Right lobe of liver (tissue), 6 donors: ENCODE measurements at regions not wholly inside any gene's neighbourhood (a gene's known extent, or its start where the extent isn't known, plus 50 kb on each side); places are given as distances from the start of the nearest gene placed in this dataset.

Source experiments
- ATAC-seq, 4 donors: fragments of 200-7000 bp; cut with Tn5 transposase; one replicate each; pipeline ENCODE4 v1.9.1; 2020; ENCODE audit warnings: mild to moderate bottlenecking in 4 of 4, moderate library complexity in 4 of 4
- DNase-seq, 3 donors: peaks; one replicate each; pipeline ENCODE4 v3.0.0-alpha.2; 2020
- H3K27ac ChIP-seq, 3 donors: fragments of 200-600 bp; one replicate each; pipeline ENCODE4 v1.8.0; 2022
- H3K27me3 ChIP-seq, 2 donors: fragments of 200-600 bp; one replicate each; pipeline ENCODE4 v1.8.0; 2022
- H3K36me3 ChIP-seq, 4 donors: fragments of 200-600 bp; sonication (generic) in 1 of 4; one replicate each; pipeline versions ENCODE4 v1.5.1 to v1.8.0; 2017 to 2022; ENCODE audit warnings: control low read depth in 1 of 4
- H3K4me1 ChIP-seq, 4 donors: fragments of 200-600 bp; sonication (generic) in 1 of 4; one replicate each; pipeline versions ENCODE4 v1.5.1 to v1.8.0; 2017 to 2022; ENCODE audit warnings: control low read depth in 1 of 4
- H3K4me3 ChIP-seq, 3 donors: fragments of 200-600 bp; one replicate each; pipeline ENCODE4 v1.8.0; 2022
- H3K9me3 ChIP-seq, 4 donors: fragments of 200-600 bp; sonication (generic) in 1 of 4; one replicate each; pipeline versions ENCODE4 v1.5.1 to v1.8.0; 2017 to 2022; ENCODE audit warnings: control low read depth in 1 of 4
- CTCF ChIP-seq, 4 donors: fragments of 200-600 bp in 3 of 4; fragments of 450-650 bp in 1 of 4; IDR thresholded peaks; one replicate each; pipeline versions ENCODE4 v1.5.1 to v1.8.0; 2016 to 2022; ENCODE audit warnings: antibody characterized with exemption in 4 of 4, mild to moderate bottlenecking in 2 of 4
- POLR2A ChIP-seq: fragments of 450-650 bp; IDR thresholded peaks from one replicate; pipeline ENCODE4 v1.6.1; 2017; ENCODE audit warnings: antibody characterized with exemption, mild to moderate bottlenecking
- WGBS: methylation state at CpG from one replicate; pipeline ENCODE4 v1.1.6; 2018; ENCODE audit warnings: low coverage, low lambda C conversion rate; ENCODE audit not compliant: insufficient coverage; ENCODE audit errors: missing lambda C conversion rate; 5-methylcytosine and 5-hydroxymethylcytosine counted together
- intact Hi-C, 2 donors: fragments of 100-400 bp; cut with DNase I; formaldehyde crosslinking; loops; one replicate each; pipeline versions ENCODE4 v1.11.2 to v1.14.1; 2022
- donor health status: DM: no; HTN: yes; CAD: no.
- donor health status: DM: no; HTN: no; CAD: no.
- donor health status: DM: no; HTN: no; CAD: no.
- donor health status: DM: no; HTN: yes; CAD: no.
- donor health status: DM: no; HTN: yes; CAD: no.

GRCh38 chr6:90428514-90428913 is 131.9 kb upstream of the BACH2 start:
- intact Hi-C loops, result no loop called here
- Histone ChIP-seq H3K27me3 (no peaks in the 10 kb centered on the region), H3K36me3 (no peaks in the 10 kb centered on the region), H3K4me1 (no peaks in the 10 kb centered on the region), H3K27ac (no peak overlapping the region), H3K9me3 (no peaks in the 10 kb centered on the region), H3K4me3 (no peak overlapping the region)
- DNase-seq, result no peak
- ATAC-seq, result no peak
- TF ChIP-seq POLR2A (no peak), CTCF (IDR thresholded peaks at IDR 0.05) (no peak)
- 50% methylated on average over 1 of the region's 1 CpG for WGBS

- H3K9me3 ChIP-seq, result no peaks in the 10 kb centered on the region
- no peak for DNase-seq
- H3K27me3 ChIP-seq, result no peaks in the 10 kb centered on the region
- no peak for ATAC-seq
- WGBS, result 55% methylated on average over 5 of the region's 5 CpGs
- H3K4me3 ChIP-seq, result no peak overlapping the region
- H3K27ac ChIP-seq, result no peak overlapping the region
- H3K36me3 ChIP-seq, result no peaks in the 10 kb centered on the region
- TF ChIP-seq POLR2A (no peak), CTCF (IDR thresholded peaks at IDR 0.05) (no peak)
- H3K4me1 ChIP-seq, result no peaks in the 10 kb centered on the region
- intact Hi-C loops, result no loop called here
Observed at GRCh38 chr6:90425161-90425641, 128.6 kb upstream of the BACH2 start.

GRCh38 chr6:90424580-90424979 is 127.9 kb upstream of the BACH2 start:
- no peaks in the 10 kb centered on the region for H3K36me3 ChIP-seq
- no peaks in the 10 kb centered on the region for H3K9me3 ChIP-seq
- DNase-seq, result no peak
- no peak for ATAC-seq
- TF ChIP-seq POLR2A, result no peak
- no peak for TF ChIP-seq CTCF (IDR thresholded peaks at IDR 0.05)
- no peaks in the 10 kb centered on the region for H3K27me3 ChIP-seq
- no peak overlapping the region for H3K27ac ChIP-seq
- intact Hi-C loops, result no loop called here
- H3K4me1 ChIP-seq, result no peaks in the 10 kb centered on the region
- no peak overlapping the region for H3K4me3 ChIP-seq

GRCh38 chr6:90421666-90422065 is 125.0 kb upstream of the BACH2 start:
- intact Hi-C loops, result no loop called here
- DNase-seq (no peak), ATAC-seq (no peak)
- H3K27ac ChIP-seq, result no peak overlapping the region
- no peaks in the 10 kb centered on the region for H3K4me1 ChIP-seq
- H3K36me3 ChIP-seq, result no peaks in the 10 kb centered on the region
- H3K9me3 ChIP-seq, result no peaks in the 10 kb centered on the region
- H3K27me3 ChIP-seq, result no peaks in the 10 kb centered on the region
- H3K4me3 ChIP-seq, result no peak overlapping the region
- WGBS, result 80% methylated on average over 1 of the region's 1 CpG
- TF ChIP-seq CTCF (IDR thresholded peaks at IDR 0.05) (no peak), POLR2A (no peak)

- TF ChIP-seq CTCF (IDR thresholded peaks at IDR 0.05) (no peak), POLR2A (no peak)
- intact Hi-C loops, result no loop called here
- Histone ChIP-seq H3K27ac (no peak overlapping the region), H3K4me3 (no peak overlapping the region), H3K27me3 (no peaks in the 10 kb centered on the region), H3K36me3 (no peaks in the 10 kb centered on the region), H3K9me3 (no peaks in the 10 kb centered on the region), H3K4me1 (no peaks in the 10 kb centered on the region)
- WGBS, result 77% methylated on average over 6 of the region's 6 CpGs
- no peak for ATAC-seq
- DNase-seq, result no peak
Observed at GRCh38 chr6:90420500-90420899, 123.9 kb upstream of the BACH2 start.
